GM11168 (cell line): ENCODE measurements at regions not wholly inside any gene's neighbourhood (a gene's known extent, or its start where the extent isn't known, plus 50 kb on each side); places are given as distances from the start of the nearest gene placed in this dataset.

Source experiments
- in situ Hi-C: fragments of 300-500 bp; cut with MboI; formaldehyde crosslinking; loops from one replicate; pipeline ENCODE4 v1.12.0; 2022; ENCODE audit warnings: low sequenced_read_pairs; ENCODE audit not compliant: unreplicated experiment

DNA sequence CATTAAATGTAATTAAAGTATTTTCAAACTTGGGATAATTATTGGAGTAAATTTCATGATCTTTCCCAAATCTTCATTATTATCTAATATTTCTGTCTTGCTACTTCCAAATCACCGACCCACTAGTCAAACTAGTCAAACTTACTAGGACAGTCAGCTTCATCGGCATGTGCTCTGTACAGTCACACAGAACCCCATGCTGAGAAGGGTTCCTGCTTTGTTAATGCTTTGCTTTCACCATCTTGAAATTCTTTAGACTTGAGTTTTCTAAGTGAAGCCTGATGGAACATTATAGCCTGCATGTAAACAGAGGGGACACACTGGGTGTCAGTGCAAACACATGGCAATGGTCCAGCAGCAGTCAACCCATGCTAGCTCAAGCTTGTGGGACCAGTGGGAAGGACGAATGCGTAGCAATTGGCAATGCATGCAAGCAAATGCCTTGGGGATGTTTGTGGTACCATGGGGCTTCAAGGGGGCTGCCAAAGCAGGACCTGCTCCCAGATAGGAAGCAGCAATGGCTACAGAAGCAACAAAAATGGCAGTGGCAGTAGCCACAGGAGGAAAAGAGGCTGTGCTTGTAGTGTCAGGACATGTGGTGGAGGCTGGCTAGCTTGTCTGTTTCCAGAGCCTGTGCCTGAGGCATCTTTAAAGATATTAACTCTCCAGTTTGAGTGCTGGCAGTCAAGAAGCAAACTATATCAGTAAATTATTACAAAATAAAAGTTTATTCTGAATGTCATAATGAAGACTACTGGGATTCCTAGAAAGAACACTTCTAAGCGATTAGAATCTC is 441.1 kb upstream of the SEMA3D start:
- in situ Hi-C loops: no loop called here

DNA sequence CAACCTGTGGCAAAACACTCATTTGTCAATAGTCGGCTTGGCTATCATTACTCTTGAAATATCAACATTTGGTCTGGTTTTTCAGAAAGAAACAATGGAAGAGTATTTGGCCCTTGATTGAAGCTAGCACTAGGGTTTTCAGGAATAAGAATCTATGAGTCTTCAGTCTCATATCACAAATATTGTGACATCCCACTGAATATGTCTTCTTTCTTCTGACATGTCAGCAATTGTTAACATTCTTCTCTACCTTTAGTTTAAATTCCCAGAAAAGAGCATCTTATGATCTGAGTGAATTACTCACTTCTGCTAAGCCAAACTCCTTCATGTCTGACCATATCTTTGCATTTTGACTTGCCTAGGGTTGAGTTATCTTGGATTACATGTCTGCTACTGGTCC is 435.2 kb upstream of the SEMA3D start:
- in situ Hi-C loops: no loop called here

DNA sequence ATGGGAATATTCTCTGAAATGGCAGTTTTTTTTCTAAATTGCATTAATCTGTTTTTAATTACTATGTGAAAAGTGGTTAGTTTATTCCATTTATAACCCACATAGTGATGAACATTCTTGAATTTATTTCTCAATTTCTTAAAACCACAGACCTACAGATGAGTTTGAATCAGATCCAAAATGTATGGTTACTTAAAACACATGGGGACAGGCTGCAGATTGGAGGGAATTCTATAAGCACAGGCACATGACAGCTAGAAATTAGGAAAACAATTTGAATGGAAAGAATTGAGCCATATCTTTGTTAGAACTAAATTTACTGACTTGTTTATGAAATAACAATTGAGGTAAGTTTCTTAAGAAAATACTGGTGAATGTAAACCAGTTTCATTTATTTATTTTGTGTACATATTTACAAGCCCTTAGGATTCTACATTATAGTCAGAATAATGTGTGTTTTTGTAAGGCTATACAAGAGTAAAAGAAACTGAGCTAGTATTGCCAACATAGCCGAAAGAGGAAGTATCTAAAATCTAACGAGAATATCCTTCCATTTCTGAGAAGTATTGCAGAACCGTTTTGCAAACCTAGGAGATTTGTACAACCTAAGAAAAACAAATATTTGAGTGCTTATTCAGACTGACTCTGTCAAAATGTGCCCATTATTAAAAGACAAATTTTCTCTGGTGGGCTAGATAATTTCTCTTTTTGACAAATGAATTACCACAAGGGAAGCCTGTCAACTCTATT is 434.3 kb upstream of the SEMA3D start:
- in situ Hi-C loops: no loop called here

DNA sequence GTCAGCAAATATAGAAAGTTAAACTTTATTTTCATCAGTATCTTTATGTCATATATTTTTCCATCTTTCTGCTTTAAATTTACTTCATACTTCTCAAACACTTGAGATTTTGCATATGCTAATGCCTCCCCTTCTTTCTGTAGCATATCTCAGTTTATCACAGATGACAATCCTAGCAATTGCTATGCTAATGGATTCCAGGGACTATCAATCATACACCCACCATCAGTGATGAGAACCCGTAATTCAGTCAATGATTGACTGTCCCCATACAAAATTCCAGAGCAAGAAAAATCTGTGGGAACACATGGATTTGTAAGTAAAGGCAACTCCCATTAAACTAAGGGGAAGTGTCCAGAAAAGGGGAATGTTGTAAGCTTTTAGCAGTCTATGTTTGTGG is 432.4 kb upstream of the SEMA3D start:
- in situ Hi-C loops: no loop called here

DNA sequence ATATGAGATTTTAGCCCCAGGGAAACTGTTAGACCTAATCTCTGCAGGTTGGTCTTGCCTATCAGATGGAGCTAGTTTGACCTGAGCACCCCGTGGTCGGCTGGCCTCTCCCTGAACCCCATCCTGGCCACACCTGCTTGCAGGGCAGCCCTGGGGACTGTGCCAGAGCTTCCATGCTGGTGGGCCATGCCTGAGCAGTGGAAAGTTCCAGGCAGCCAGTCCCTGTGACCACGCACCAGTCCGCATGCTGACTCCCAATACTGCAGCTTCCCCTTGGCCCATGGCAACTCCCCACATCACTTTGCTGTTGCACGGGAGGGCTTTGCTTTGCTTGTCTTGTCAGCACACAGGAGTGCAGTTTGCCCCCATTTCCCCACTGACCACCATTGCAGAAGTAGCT is 427.8 kb upstream of the SEMA3D start:
- in situ Hi-C loops: no loop called here

DNA sequence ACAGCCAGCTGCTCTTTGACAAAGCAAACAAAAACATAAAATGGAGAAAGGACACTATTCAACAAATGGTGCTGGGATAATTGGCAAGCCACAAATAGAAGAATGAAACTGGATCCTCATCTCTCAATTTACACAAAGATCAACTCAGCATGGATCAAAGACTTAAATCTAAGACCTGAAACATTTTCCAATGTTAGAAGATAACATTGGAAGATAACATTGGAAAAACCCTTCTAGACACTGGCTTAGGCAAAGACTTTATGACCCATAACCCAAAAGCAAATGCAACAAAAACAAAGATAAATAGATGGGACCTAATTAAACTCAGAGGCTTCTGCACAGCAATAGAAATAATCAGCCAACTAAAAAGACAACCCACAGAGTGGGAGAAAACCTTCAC is 425.7 kb upstream of the SEMA3D start:
- in situ Hi-C loops: no loop called here

DNA sequence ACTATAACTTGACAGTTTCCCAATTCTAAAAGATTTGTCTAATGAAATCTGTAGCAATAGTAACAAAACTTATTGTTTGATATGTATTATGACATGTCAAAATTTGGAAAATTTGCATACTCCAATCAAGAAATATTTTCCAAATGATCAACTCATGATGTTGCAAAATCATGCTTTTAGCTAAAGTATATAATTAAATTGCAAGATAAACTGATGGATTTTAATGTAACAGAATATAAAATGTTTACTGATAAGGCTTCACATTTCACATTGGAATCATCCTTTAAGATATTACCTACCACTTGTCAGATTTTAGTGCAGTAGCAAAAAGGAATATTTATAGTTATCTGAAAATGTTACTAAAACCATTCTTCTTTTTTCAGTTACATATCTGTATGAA is 421.9 kb upstream of the SEMA3D start:
- in situ Hi-C loops: no loop called here

DNA sequence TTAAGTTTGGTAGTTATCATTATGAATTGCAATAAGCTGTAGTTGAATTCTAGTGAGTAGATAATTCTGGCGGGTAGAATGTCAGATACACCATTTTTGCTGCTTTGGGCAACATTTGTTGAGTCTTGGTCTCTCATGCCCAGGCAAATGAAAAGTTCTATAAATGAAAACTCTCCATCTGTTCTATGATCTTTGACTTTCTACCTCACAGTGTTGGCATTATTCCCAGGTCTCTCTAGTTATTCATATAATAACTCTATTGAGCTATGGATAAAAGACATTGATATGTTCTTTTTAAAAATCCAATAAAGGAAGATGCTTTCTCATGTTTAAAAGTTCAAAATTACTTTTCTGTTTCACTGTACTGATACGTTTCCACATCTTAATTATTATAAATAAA is 415.3 kb upstream of the SEMA3D start:
- in situ Hi-C loops: no loop called here

DNA sequence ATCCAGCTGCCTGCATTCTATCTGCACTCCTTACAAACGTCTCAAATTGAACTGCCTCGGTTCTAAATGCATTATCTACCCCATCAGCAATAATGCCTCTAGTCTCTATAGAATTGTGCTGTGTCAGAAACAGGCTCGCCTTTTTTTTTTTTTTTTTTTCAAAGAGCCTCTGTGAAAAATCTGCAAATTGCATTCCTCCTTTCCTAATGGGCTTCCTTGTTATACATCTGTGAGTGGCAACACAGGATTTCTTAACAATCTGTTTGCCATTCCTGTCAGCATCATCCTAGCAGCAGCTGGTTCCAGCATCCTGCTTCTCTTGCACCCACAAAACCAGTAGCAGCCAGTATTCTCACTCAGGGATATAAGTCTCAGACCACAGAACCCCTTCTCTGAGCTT is 413.5 kb upstream of the SEMA3D start:
- in situ Hi-C loops: no loop called here

DNA sequence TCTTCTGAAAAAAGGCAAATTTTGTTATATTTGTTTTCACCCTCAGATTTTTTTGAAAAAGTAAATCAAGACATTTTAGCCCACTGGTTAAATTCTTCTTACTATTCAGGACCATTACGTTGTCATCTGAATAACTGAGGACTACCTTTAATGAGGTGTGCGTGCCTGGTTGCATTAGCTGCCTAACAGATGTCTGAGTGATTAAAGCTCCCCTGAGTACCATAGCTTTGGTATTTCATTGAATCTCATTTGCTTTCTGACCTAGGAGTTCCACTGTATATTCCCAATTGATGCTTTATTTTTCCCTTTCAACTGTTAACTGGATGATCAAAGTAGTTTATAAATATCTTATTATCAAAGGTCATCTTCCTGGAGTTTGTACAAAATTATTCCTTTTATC is 410.0 kb upstream of the SEMA3D start:
- in situ Hi-C loops: no loop called here

DNA sequence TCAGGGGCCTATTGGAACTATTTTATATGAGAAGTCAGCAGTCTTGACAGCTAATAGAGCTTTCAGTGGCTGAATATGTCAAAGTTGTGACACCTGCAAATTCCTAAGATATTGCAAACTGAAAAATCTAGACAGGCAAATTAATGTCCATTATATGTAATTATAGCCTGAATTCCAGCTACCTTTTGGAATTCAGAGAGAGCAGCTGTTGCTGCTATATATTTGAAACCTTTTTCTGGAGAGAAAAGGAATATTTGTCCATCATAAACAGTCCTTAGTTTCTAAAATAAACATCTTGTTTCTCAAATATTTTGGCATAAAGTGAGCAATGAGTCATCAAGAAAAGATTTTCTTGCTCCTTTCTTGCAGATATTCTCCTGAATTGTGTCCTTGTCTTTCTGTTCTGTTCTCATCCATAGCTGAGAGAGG is 408.9 kb upstream of the SEMA3D start:
- in situ Hi-C loops: no loop called here

DNA sequence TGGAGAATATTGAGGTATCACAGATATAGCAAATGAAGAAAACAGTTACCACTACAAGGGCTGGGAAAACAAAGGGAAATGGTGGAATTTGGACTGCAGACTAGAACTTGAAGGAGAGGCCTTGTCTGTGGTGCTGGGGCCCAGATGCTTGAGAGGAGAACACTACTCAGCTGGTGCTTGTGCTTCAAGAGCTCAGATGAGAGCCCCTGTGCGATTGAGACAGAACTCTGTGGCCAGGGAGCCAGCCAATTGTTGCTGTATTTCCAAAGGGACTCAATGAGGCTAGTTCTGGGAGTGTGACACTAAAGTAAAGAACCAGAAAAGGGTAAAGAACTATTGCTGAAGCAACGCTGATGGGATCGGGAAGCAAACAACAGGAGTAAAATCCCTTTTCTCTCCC is 406.5 kb upstream of the SEMA3D start:
- in situ Hi-C loops: no loop called here

DNA sequence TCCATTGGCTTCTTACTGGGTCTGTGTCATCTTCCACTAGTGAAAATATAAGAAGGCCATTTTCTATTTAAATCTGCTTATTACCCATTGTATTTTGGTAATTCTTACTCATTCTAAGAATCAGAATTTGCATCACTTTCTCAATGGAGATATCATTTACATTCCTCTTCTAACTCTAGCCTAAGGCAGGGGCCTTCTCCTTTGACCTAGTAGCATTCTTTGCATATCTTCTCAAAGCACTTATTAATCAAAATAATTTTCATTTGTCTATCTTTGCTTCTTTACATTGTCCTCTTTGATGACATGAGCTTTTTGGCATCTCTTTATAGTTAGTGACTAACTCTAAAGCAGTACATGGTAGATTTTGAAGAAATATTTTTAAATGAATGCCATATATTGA is 400.9 kb upstream of the SEMA3D start:
- in situ Hi-C loops: no loop called here

DNA sequence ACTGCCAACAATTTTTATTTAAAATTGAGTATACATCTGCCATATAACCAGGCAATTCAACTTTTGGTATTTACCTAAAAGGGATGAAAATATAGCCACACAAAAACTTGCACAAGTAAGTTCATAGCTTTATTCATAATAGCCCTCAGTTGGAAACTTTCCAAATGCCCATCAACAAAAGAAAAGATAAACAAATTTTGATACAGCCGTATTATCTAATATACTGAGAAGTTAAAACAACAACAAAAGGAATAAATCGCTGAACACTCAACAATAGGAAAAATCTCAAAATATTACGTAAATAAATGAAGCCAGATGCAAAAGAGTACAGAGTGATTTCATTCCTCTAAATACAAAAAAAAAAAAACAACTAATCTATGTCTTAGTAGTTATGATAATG is 399.2 kb upstream of the SEMA3D start:
- in situ Hi-C loops: no loop called here

DNA sequence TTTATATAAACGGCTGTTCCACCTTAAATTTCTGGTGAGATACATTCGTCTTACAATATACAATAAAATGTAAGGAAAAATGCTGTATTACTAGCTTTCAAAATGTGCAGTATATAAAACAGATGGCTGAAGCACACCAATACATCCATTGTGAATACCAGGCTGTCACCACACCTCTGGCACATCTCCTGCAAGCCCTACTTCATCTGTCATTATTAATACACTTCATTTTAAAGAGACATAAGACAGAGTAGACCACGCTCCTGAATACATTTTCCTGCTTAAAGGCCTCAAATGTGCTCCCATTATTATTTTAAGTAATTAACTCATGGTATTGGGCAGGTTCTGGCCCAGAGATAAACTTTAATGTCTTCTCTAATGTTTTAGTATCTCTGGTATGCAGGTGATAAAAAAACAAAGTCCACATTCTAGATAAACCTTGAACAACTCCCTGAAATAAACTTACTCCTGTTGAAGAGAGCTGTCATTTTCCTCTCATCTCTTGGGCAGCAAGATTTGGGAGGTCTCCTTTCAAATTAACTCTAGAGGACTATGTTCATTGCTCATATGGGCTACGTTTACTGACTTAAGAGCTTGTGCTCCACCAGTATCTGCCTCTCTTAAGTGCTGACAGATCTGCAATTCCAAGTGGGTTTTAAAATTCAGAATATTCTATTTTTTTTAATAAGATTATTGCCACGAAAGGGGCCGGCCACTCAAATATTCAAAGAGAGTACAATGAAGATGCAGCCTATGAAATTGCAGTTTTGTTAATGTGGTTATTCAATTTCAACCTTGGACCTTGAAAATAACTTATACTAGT is 396.5 kb upstream of the SEMA3D start:
- in situ Hi-C loops: no loop called here

DNA sequence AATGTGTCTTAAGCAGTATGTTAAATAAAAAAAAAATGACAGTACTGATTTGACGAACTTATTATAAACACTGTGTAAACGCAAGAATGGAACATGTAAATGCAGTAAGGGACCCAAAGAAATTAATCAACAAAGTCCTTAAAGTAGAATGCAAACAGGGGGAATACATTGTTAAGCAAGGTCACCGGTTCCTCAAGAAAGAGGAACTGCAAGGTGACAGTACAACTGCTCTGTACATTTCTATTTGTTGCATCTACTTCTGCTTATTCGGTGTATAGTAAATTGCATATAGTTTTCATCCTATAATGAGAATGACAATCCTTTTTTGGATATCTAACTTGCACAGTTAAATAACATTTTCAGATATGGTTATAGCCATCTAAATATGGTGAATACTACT is 387.0 kb upstream of the SEMA3D start:
- in situ Hi-C loops: loop anchor here (25.0 kb wide), 1 partner anchor 537 kb away; no protein-coding TSS in a partner anchor

DNA sequence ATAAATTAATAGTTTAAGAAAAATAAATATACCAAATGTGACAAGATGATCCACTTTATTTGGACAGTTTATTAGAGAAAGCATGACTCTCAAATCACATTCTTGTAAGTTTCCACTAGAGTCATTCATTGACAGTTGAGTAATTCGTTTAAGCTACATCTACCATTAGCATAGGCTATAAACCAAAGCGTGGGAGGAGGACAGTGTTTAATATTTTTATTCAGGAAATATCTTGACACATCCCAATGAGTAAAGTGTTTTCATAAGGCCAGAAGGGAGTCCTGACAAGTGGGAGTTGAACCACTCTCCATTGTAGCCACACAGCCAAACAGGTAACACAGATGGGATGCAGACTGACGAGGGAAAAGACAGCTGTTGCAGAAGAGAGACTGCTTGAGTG is 386.5 kb upstream of the SEMA3D start:
- in situ Hi-C loops: loop anchor here (25.0 kb wide), 1 partner anchor 536 kb away; no protein-coding TSS in a partner anchor

DNA sequence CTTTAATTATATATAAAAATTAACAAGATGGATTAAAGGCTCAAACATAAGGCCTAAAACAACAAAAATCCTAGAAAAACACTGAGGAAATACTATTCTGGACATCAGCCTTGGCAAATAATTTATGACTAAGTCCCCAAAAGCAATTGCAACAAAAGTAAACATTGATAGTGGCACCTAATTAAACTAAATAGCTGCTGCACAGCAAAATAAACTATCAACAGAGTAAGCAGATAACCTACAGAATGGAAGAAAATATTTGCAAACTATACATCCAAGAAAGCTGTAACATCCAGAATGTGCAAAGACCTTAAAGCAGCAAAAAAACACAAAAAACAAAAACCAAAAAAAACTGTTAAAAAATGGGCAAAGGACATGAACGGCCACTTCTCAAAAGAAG is 384.0 kb upstream of the SEMA3D start:
- in situ Hi-C loops: loop anchor here (25.0 kb wide), 1 partner anchor 534 kb away; no protein-coding TSS in a partner anchor

DNA sequence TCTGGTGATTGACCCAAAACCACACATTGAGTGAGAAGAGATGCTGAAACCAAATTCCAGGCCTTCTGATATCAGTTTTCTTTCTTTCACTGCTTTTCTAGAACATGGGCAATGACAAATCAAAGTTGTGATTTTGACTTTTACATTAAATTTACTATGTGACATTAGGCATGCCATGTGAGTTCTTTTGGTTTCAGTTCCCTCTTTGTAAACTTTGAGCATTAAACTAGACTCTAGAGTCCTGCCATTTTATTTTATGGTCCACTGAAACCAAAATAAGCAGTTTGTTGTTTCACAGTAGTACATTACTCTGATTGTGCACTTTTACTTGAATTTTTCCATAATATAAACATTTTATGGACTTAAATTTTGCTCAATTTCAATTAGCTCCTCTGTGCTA is 381.1 kb upstream of the SEMA3D start:
- in situ Hi-C loops: loop anchor here (25.0 kb wide), 1 partner anchor 531 kb away; no protein-coding TSS in a partner anchor

DNA sequence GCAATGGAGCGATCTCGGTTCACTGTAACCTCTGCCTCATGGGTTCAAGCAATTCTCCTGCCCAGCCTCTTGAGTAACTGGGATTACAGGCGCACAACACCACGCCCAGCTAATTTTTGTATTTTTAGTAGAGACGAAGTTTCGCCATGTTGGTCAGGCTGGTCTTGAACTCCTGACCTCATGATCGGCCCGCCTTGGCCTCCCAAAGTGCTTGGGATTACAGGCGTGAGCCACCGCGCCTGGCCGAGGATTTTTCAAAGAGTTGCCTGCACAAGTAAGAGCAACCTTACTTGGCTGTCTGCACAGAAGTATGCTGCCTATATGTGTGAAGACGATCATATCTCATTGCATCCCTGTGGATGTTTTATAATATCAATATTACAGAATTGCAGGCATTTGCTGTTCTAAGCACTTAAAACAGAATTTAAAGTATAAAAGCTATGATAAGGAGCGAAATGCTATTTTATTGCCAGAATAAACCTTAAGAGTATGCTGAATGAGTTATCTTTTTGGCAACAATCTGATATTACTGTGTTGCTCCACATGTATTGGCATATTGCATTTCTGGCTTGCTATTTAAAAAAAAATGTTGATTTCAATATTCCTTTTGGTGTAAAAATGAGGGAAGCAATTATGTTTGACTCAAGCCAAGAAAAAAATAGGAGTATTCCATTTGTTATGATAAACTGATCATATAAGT is 379.4 kb upstream of the SEMA3D start:
- in situ Hi-C loops: loop anchor here (25.0 kb wide), 1 partner anchor 529 kb away; no protein-coding TSS in a partner anchor
